GM19240 (cell line): ENCODE measurements at regions not wholly inside any gene's neighbourhood (a gene's known extent, or its start where the extent isn't known, plus 50 kb on each side); places are given as distances from the start of the nearest gene placed in this dataset.

Experiments used
- DNase-seq: peaks from one replicate; pipeline ENCODE4 v3.0.0; 2011; ENCODE audit warnings: low spot score; ENCODE audit not compliant: insufficient read length

GRCh38 chrX:150293311-150294013 is 69.7 kb upstream of the MAMLD1 start:
- DNase-seq: no peak

GRCh38 chrX:150298841-150299551 is 64.1 kb upstream of the MAMLD1 start:
- DNase-seq: no peak

- DNase-seq: no peak
These were observed 63.5 kb upstream of the MAMLD1 start for GRCh38 chrX:150299579-150299978.

- no peak for DNase-seq
These were observed 59.6 kb upstream of the MAMLD1 start for GRCh38 chrX:150303386-150304097.

- no peak for DNase-seq
These were observed 57.1 kb upstream of the MAMLD1 start for GRCh38 chrX:150306002-150306401.

- DNase-seq: no peak
These were observed 55.1 kb upstream of the MAMLD1 start for GRCh38 chrX:150308041-150308440.

- DNase-seq: no peak
These were observed 54.5 kb upstream of the MAMLD1 start for GRCh38 chrX:150308532-150309157.

GRCh38 chrX:150310417-150310816 is 52.7 kb upstream of the MAMLD1 start:
- DNase-seq: no peak

- DNase-seq: no peak
These were observed 52.2 kb upstream of the MAMLD1 start for GRCh38 chrX:150310881-150311280.

GRCh38 chrX:150312931-150313330 is 50.2 kb upstream of the MAMLD1 start:
- no peak for DNase-seq
